ENCODE measurements at regions not wholly inside any gene's neighbourhood (a gene's known extent, or its start where the extent isn't known, plus 50 kb on each side); places are given as distances from the start of the nearest gene placed in this dataset.
"Not testable (repeated sequence)": the region's sequence is repeated elsewhere in the genome, so short reads cannot be mapped to it uniquely, and the experiment has no call there.

- H3K27ac Mint-ChIP-seq, result no peak overlapping the region
- ChIA-PET POLR2A (no interaction called here), CTCF (no interaction called here)
- H3K4me1 Mint-ChIP-seq (ENCODE audit: low read depth), result no peaks in the 10 kb centered on the region
- H3K27me3 Mint-ChIP-seq, result no peaks in the 10 kb centered on the region
- intact Hi-C loops (cut with micrococcal nuclease), result no loop called here
- no peak overlapping the region for H3K4me3 Mint-ChIP-seq
- H3K9me3 Mint-ChIP-seq, result no peaks in the 10 kb centered on the region
- DNase-seq, result no peak
- no peaks in the 10 kb centered on the region for H3K36me3 Mint-ChIP-seq
Measured at GRCh38 chrX:42832764-42833549, 55.0 kb upstream of the PPP1R2C start.

GRCh38 chrX:42833550-42833940, 55.6 kb upstream of the PPP1R2C start:
- intact Hi-C loops (cut with micrococcal nuclease); POLR2A ChIA-PET; H3K27me3 Mint-ChIP-seq; DNase-seq; H3K9me3 Mint-ChIP-seq; H3K27ac Mint-ChIP-seq; H3K36me3 Mint-ChIP-seq; CTCF ChIA-PET; H3K4me3 Mint-ChIP-seq; H3K4me1 Mint-ChIP-seq (ENCODE audit: low read depth): not testable (repeated sequence)

GRCh38 chrX:42837101-42837726, 59.3 kb upstream of the PPP1R2C start:
- POLR2A ChIA-PET, result no interaction called here
- no peaks in the 10 kb centered on the region for H3K9me3 Mint-ChIP-seq
- no peaks in the 10 kb centered on the region for H3K4me1 Mint-ChIP-seq (ENCODE audit: low read depth)

GRCh38 chrX:42837747-42838146, 59.8 kb upstream of the PPP1R2C start:
- ChIA-PET CTCF (no interaction called here), POLR2A (no interaction called here)
- no peak overlapping the region for H3K27ac Mint-ChIP-seq
- no peaks in the 10 kb centered on the region for H3K27me3 Mint-ChIP-seq
- intact Hi-C loops (cut with micrococcal nuclease), result no loop called here
- H3K36me3 Mint-ChIP-seq, result no peaks in the 10 kb centered on the region
- no peaks in the 10 kb centered on the region for H3K4me1 Mint-ChIP-seq (ENCODE audit: low read depth)
- no peak overlapping the region for H3K4me3 Mint-ChIP-seq
- no peak for DNase-seq
- H3K9me3 Mint-ChIP-seq, result no peaks in the 10 kb centered on the region

More at GRCh38 chrX:42837101-42837726, 59.3 kb upstream of the PPP1R2C start:
- intact Hi-C loops (cut with micrococcal nuclease), result no loop called here
- no peak overlapping the region for H3K27ac Mint-ChIP-seq
- no peak for DNase-seq
- no peaks in the 10 kb centered on the region for H3K36me3 Mint-ChIP-seq
- CTCF ChIA-PET, result no interaction called here
- H3K27me3 Mint-ChIP-seq, result no peaks in the 10 kb centered on the region
- H3K4me3 Mint-ChIP-seq, result no peak overlapping the region

- H3K4me1 Mint-ChIP-seq (ENCODE audit: low read depth), result no peaks in the 10 kb centered on the region
- POLR2A ChIA-PET, result no interaction called here
- intact Hi-C loops (cut with micrococcal nuclease), result no loop called here
- DNase-seq, result no peak
- no peaks in the 10 kb centered on the region for H3K9me3 Mint-ChIP-seq
- H3K36me3 Mint-ChIP-seq, result no peaks in the 10 kb centered on the region
- H3K27me3 Mint-ChIP-seq, result no peaks in the 10 kb centered on the region
- CTCF ChIA-PET, result no interaction called here
- no peak overlapping the region for H3K4me3 Mint-ChIP-seq
- no peak overlapping the region for H3K27ac Mint-ChIP-seq
Measured at GRCh38 chrX:42839632-42840031, 61.7 kb upstream of the PPP1R2C start.

- no peak for DNase-seq
- no peak overlapping the region for H3K4me3 Mint-ChIP-seq
- H3K27ac Mint-ChIP-seq, result no peak overlapping the region
- no peaks in the 10 kb centered on the region for H3K27me3 Mint-ChIP-seq
- H3K4me1 Mint-ChIP-seq (ENCODE audit: low read depth), result no peaks in the 10 kb centered on the region
- ChIA-PET POLR2A (no interaction called here), CTCF (no interaction called here)
- intact Hi-C loops (cut with micrococcal nuclease), result no loop called here
- peaks cover 11% of the 10 kb centered on the region for H3K9me3 Mint-ChIP-seq
- H3K36me3 Mint-ChIP-seq, result no peaks in the 10 kb centered on the region
Measured at GRCh38 chrX:42846741-42847140, 68.8 kb upstream of the PPP1R2C start.

- peaks cover 11% of the 10 kb centered on the region for H3K9me3 Mint-ChIP-seq
- no peak for DNase-seq
- no peaks in the 10 kb centered on the region for H3K4me1 Mint-ChIP-seq (ENCODE audit: low read depth)
- H3K27me3 Mint-ChIP-seq, result no peaks in the 10 kb centered on the region
- H3K27ac Mint-ChIP-seq, result no peak overlapping the region
- POLR2A ChIA-PET, result no interaction called here
- intact Hi-C loops (cut with micrococcal nuclease), result no loop called here
- H3K4me3 Mint-ChIP-seq, result no peak overlapping the region
- H3K36me3 Mint-ChIP-seq, result no peaks in the 10 kb centered on the region
- CTCF ChIA-PET, result no interaction called here
Measured at GRCh38 chrX:42855259-42855658, 77.3 kb upstream of the PPP1R2C start.

- no peak overlapping the region for H3K27ac Mint-ChIP-seq
- intact Hi-C loops (cut with micrococcal nuclease), result no loop called here
- H3K27me3 Mint-ChIP-seq, result no peaks in the 10 kb centered on the region
- ChIA-PET POLR2A (no interaction called here), CTCF (no interaction called here)
- no peaks in the 10 kb centered on the region for H3K4me1 Mint-ChIP-seq (ENCODE audit: low read depth)
- no peak for DNase-seq
- H3K36me3 Mint-ChIP-seq, result no peaks in the 10 kb centered on the region
- peaks cover 11% of the 10 kb centered on the region for H3K9me3 Mint-ChIP-seq
- H3K4me3 Mint-ChIP-seq, result no peak overlapping the region
Measured at GRCh38 chrX:42857766-42858165, 79.8 kb upstream of the PPP1R2C start.

GRCh38 chrX:42869011-42869410, 91.0 kb upstream of the PPP1R2C start:
- H3K27ac Mint-ChIP-seq, result peak overlapping the region; percentile 4

GRCh38 chrX:42869659-42870476, 91.9 kb upstream of the PPP1R2C start:
- POLR2A ChIA-PET, result no interaction called here
- intact Hi-C loops (cut with micrococcal nuclease), result no loop called here
- Mint-ChIP-seq H3K36me3 (no peaks in the 10 kb centered on the region), H3K27ac (no peak overlapping the region), H3K4me1 (ENCODE audit: low read depth) (peaks cover 16% of the 10 kb centered on the region), H3K4me3 (no peak overlapping the region), H3K9me3 (no peaks in the 10 kb centered on the region), H3K27me3 (no peaks in the 10 kb centered on the region)
- DNase-seq, result peak; percentile 7
- CTCF ChIA-PET, result no interaction called here

More at GRCh38 chrX:42869011-42869410, 91.0 kb upstream of the PPP1R2C start:
- Mint-ChIP-seq H3K36me3 (no peaks in the 10 kb centered on the region), H3K4me3 (no peak overlapping the region), H3K9me3 (no peaks in the 10 kb centered on the region), H3K27me3 (no peaks in the 10 kb centered on the region), H3K4me1 (ENCODE audit: low read depth) (peaks cover 16% of the 10 kb centered on the region)
- ChIA-PET CTCF (no interaction called here), POLR2A (no interaction called here)
- intact Hi-C loops (cut with micrococcal nuclease), result no loop called here
- no peak for DNase-seq

- intact Hi-C loops (cut with micrococcal nuclease), result no loop called here
- CTCF ChIA-PET, result no interaction called here
- Mint-ChIP-seq H3K27ac (no peak overlapping the region), H3K27me3 (no peaks in the 10 kb centered on the region), H3K4me3 (no peak overlapping the region), H3K9me3 (no peaks in the 10 kb centered on the region), H3K36me3 (no peaks in the 10 kb centered on the region), H3K4me1 (ENCODE audit: low read depth) (no peaks in the 10 kb centered on the region)
- DNase-seq, result no peak
- POLR2A ChIA-PET, result no interaction called here
Measured at GRCh38 chrX:42886519-42886918, 108.6 kb upstream of the PPP1R2C start.

GRCh38 chrX:42900947-42901346, 123.0 kb upstream of the PPP1R2C start:
- ChIA-PET CTCF (no interaction called here), POLR2A (no interaction called here)
- H3K9me3 Mint-ChIP-seq, result peaks cover 2% of the 10 kb centered on the region
- intact Hi-C loops (cut with micrococcal nuclease), result no loop called here
- DNase-seq, result no peak
- H3K27me3 Mint-ChIP-seq, result no peaks in the 10 kb centered on the region
- H3K4me3 Mint-ChIP-seq, result no peak overlapping the region
- no peaks in the 10 kb centered on the region for H3K36me3 Mint-ChIP-seq
- H3K27ac Mint-ChIP-seq, result no peak overlapping the region
- H3K4me1 Mint-ChIP-seq (ENCODE audit: low read depth), result peaks cover 2% of the 10 kb centered on the region

GRCh38 chrX:42902513-42902912, 124.5 kb upstream of the PPP1R2C start:
- no peak overlapping the region for H3K4me3 Mint-ChIP-seq
- no peak overlapping the region for H3K27ac Mint-ChIP-seq
- no peak for DNase-seq
- peaks cover 2% of the 10 kb centered on the region for H3K4me1 Mint-ChIP-seq (ENCODE audit: low read depth)
- CTCF ChIA-PET, result no interaction called here
- H3K27me3 Mint-ChIP-seq, result no peaks in the 10 kb centered on the region
- H3K36me3 Mint-ChIP-seq, result no peaks in the 10 kb centered on the region
- POLR2A ChIA-PET, result no interaction called here
- intact Hi-C loops (cut with micrococcal nuclease), result no loop called here
- H3K9me3 Mint-ChIP-seq, result peaks cover 2% of the 10 kb centered on the region
